Fibroblast of mammary gland (primary cell): ENCODE measurements at regions not wholly inside any gene's neighbourhood (a gene's known extent, or its start where the extent isn't known, plus 50 kb on each side); places are given as distances from the start of the nearest gene placed in this dataset.
A peak's percentile ranks its signal among the peaks of the same experiment; 100 is the strongest.

Experiments used
- DNase-seq: peaks from one replicate; pipeline ENCODE4 v3.0.0-alpha.2; 2010; ENCODE audit warnings: low read depth
- H3K4me3 ChIP-seq: 2 replicates; pipeline ENCODE4 v1.5.1; 2011; ENCODE audit warnings: low read depth, mild to moderate bottlenecking, low read length, moderate library complexity; ENCODE audit not compliant: control insufficient read depth
- CTCF ChIP-seq: conservative IDR thresholded peaks from 2 replicates; pipeline ENCODE4 v1.5.1; 2011; ENCODE audit warnings: low read depth, low read length, inconsistent platforms; ENCODE audit not compliant: control insufficient read depth, insufficient read depth

GRCh38 chr6:28655164-28655563 is 129.5 kb downstream of the GPX5 start:
- no peak overlapping the region for H3K4me3 ChIP-seq
- no peak for TF ChIP-seq CTCF
- DNase-seq, result no peak

GRCh38 chr6:28656715-28657114 is 131.0 kb downstream of the GPX5 start:
- DNase-seq, result no peak
- no peak for TF ChIP-seq CTCF
- H3K4me3 ChIP-seq, result no peak overlapping the region

GRCh38 chr6:28657381-28657768 is 131.7 kb downstream of the GPX5 start:
- no peak for DNase-seq
- no peak for TF ChIP-seq CTCF
- peak overlapping the region; percentile 49 for H3K4me3 ChIP-seq

GRCh38 chr6:28657769-28658465 is 132.2 kb downstream of the GPX5 start:
- H3K4me3 ChIP-seq, result peak overlapping the region; percentile 73
- TF ChIP-seq CTCF, result no peak
- peak; percentile 68 for DNase-seq

GRCh38 chr6:28658475-28659249 is 133.0 kb downstream of the GPX5 start:
- H3K4me3 ChIP-seq, result peak overlapping the region; percentile 73
- no peak for DNase-seq
- no peak for TF ChIP-seq CTCF

- no peak for DNase-seq
- no peak for TF ChIP-seq CTCF
- H3K4me3 ChIP-seq, result peak overlapping the region; percentile 73
These were observed 133.5 kb downstream of the GPX5 start for GRCh38 chr6:28659250-28659566.
